ENCODE measurements at regions not wholly inside any gene's neighbourhood (a gene's known extent, or its start where the extent isn't known, plus 50 kb on each side); places are given as distances from the start of the nearest gene placed in this dataset.

DNA sequence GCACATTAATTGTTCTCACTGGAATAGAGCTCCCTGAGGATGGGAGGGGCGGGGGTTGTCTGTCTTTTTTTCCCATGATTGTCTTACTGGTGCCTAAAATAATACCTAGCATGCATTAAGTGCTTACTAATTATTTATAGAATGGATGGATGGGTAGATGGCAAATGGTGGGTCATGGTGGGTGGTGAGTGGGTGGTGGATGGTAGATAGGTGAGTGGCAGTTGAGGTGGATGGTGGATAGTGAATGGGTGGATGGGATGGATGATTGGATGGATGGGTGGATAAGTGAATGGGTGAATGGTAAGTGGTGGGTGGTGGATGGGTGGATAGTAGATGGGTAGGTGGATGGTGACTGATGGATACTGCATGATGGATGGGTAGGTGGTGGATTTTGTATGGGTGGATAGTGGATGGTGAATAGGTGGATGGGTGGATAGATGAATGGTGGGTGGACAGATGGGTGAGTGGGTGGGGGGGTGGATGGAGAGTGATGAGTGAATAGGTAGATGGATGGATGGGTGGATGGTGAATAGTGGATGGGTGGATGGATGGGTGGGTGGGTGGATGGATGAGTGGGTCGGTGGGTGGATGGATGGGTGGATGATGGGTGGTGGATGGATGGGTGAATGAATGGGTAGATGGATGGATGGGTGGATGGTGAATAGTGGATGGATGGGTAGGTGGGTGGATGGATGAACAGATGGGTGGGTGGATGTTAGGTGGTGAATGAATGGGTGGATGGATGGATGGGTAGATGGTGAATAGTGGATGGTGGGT, 51.6 kb downstream of the RBFOX3 start:
- TF ChIP-seq, protein P1, sequence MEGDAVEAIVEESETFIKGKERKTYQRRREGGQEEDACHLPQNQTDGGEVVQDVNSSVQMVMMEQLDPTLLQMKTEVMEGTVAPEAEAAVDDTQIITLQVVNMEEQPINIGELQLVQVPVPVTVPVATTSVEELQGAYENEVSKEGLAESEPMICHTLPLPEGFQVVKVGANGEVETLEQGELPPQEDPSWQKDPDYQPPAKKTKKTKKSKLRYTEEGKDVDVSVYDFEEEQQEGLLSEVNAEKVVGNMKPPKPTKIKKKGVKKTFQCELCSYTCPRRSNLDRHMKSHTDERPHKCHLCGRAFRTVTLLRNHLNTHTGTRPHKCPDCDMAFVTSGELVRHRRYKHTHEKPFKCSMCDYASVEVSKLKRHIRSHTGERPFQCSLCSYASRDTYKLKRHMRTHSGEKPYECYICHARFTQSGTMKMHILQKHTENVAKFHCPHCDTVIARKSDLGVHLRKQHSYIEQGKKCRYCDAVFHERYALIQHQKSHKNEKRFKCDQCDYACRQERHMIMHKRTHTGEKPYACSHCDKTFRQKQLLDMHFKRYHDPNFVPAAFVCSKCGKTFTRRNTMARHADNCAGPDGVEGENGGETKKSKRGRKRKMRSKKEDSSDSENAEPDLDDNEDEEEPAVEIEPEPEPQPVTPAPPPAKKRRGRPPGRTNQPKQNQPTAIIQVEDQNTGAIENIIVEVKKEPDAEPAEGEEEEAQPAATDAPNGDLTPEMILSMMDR (IDR thresholded peaks at IDR 0.05), result no peak
- no peak for TF ChIP-seq EP300 (IDR thresholded peaks at IDR 0.05)
- TF ChIP-seq POLR2AphosphoS5 (IDR thresholded peaks at IDR 0.05), result no peak
